ENCODE measurements at regions not wholly inside any gene's neighbourhood (a gene's known extent, or its start where the extent isn't known, plus 50 kb on each side); places are given as distances from the start of the nearest gene placed in this dataset.

GRCh38 chr18:46324087-46324955 lies 220.1 kb downstream of the HAUS1 start:
- DNase-seq = peak; percentile 74

- DNase-seq = no peak
These were observed 221.7 kb downstream of the HAUS1 start for GRCh38 chr18:46325895-46326294.

GRCh38 chr18:46329736-46330246 lies 225.6 kb downstream of the HAUS1 start:
- DNase-seq = no peak

- no peak for DNase-seq
These were observed 227.1 kb downstream of the HAUS1 start for GRCh38 chr18:46331316-46331715.

- no peak for DNase-seq
These were observed 228.2 kb downstream of the HAUS1 start for GRCh38 chr18:46332286-46332801.

GRCh38 chr18:46332921-46333341 lies 228.7 kb downstream of the HAUS1 start:
- DNase-seq = no peak

GRCh38 chr18:46333431-46334135 lies 229.4 kb downstream of the HAUS1 start:
- DNase-seq = peak; percentile 13

GRCh38 chr18:46334868-46335281 lies 230.7 kb downstream of the HAUS1 start:
- DNase-seq = no peak

- DNase-seq = peak; percentile 30
These were observed 231.4 kb downstream of the HAUS1 start for GRCh38 chr18:46335534-46336101.

- no peak for DNase-seq
These were observed 232.3 kb downstream of the HAUS1 start for GRCh38 chr18:46336278-46337111.

- DNase-seq = no peak
These were observed 233.1 kb downstream of the HAUS1 start for GRCh38 chr18:46337271-46337670.

- DNase-seq = no peak
These were observed 234.0 kb downstream of the HAUS1 start for GRCh38 chr18:46338205-46338604.

GRCh38 chr18:46338766-46339165 lies 234.6 kb downstream of the HAUS1 start:
- no peak for DNase-seq

- no peak for DNase-seq
These were observed 236.5 kb downstream of the HAUS1 start for GRCh38 chr18:46340716-46341115.

GRCh38 chr18:46341986-46342525 lies 237.9 kb downstream of the HAUS1 start:
- no peak for DNase-seq

- no peak for DNase-seq
These were observed 239.3 kb downstream of the HAUS1 start for GRCh38 chr18:46343456-46343855.

GRCh38 chr18:46343931-46344372 lies 239.8 kb downstream of the HAUS1 start:
- peak; percentile 79 for DNase-seq

- DNase-seq = no peak
These were observed 240.4 kb downstream of the HAUS1 start for GRCh38 chr18:46344416-46345180.

- no peak for DNase-seq
These were observed 240.9 kb downstream of the HAUS1 start for GRCh38 chr18:46345181-46345465.

GRCh38 chr18:46346213-46346612 lies 242.0 kb downstream of the HAUS1 start:
- DNase-seq = no peak

- no peak for DNase-seq
These were observed 242.9 kb downstream of the HAUS1 start for GRCh38 chr18:46346896-46347630.
